Fibroblast of upper back skin (primary cell): ENCODE measurements at regions not wholly inside any gene's neighbourhood (a gene's known extent, or its start where the extent isn't known, plus 50 kb on each side); places are given as distances from the start of the nearest gene placed in this dataset.
A peak's percentile ranks its signal among the peaks of the same experiment; 100 is the strongest.
"Not testable (repeated sequence)": the region's sequence is repeated elsewhere in the genome, so short reads cannot be mapped to it uniquely, and the experiment has no call there.

Source experiments
- DNase-seq: peaks from one replicate; pipeline ENCODE4 v3.0.0-alpha.2; 2013

GRCh38 chr6:105874835-105875626 is 211.1 kb upstream of the PRDM1 start:
- DNase-seq, result no peak

GRCh38 chr6:105873799-105874198 is 212.3 kb upstream of the PRDM1 start:
- DNase-seq, result no peak

GRCh38 chr6:105873211-105873704 is 212.9 kb upstream of the PRDM1 start:
- no peak for DNase-seq

- DNase-seq, result no peak
Observed at GRCh38 chr6:105872249-105872648, 213.9 kb upstream of the PRDM1 start.

- DNase-seq, result no peak
Observed at GRCh38 chr6:105871542-105871941, 214.6 kb upstream of the PRDM1 start.

- no peak for DNase-seq
Observed at GRCh38 chr6:105869835-105870440, 216.2 kb upstream of the PRDM1 start.

GRCh38 chr6:105868823-105869460 is 217.2 kb upstream of the PRDM1 start:
- DNase-seq, result no peak

- DNase-seq, result no peak
Observed at GRCh38 chr6:105867821-105868220, 218.3 kb upstream of the PRDM1 start.

GRCh38 chr6:105867277-105867676 is 218.9 kb upstream of the PRDM1 start:
- no peak for DNase-seq

GRCh38 chr6:105862936-105863607 is 223.1 kb upstream of the PRDM1 start:
- no peak for DNase-seq

- not testable (repeated sequence) for DNase-seq
Observed at GRCh38 chr6:105860927-105861326, 225.2 kb upstream of the PRDM1 start.

GRCh38 chr6:105859457-105859856 is 226.7 kb upstream of the PRDM1 start:
- DNase-seq, result no peak

- DNase-seq, result not testable (repeated sequence)
Observed at GRCh38 chr6:105858639-105859038, 227.5 kb upstream of the PRDM1 start.

GRCh38 chr6:105855433-105855832 is 230.7 kb upstream of the PRDM1 start:
- no peak for DNase-seq

- not testable (repeated sequence) for DNase-seq
Observed at GRCh38 chr6:105853979-105854378, 232.2 kb upstream of the PRDM1 start.

GRCh38 chr6:105851606-105852005 is 234.5 kb upstream of the PRDM1 start:
- DNase-seq, result no peak

GRCh38 chr6:105851113-105851580 is 235.0 kb upstream of the PRDM1 start:
- DNase-seq, result peak; percentile 60

GRCh38 chr6:105850261-105851112 is 235.6 kb upstream of the PRDM1 start:
- DNase-seq, result peak; percentile 12

GRCh38 chr6:105849746-105850145 is 236.4 kb upstream of the PRDM1 start:
- peak; percentile 51 for DNase-seq

- DNase-seq, result no peak
Observed at GRCh38 chr6:105847433-105847832, 238.7 kb upstream of the PRDM1 start.

- DNase-seq, result peak; percentile 71
Observed at GRCh38 chr6:105844275-105844883, 241.8 kb upstream of the PRDM1 start.

- peak; percentile 74 for DNase-seq
Observed at GRCh38 chr6:105839266-105839665, 246.9 kb upstream of the PRDM1 start.
